Activated T-helper 1 cell treated with anti-CD3 and anti-CD28 coated beads, Interleukin-12 subunit alpha, Interleukin-12 subunit beta, Interleukin-2, Interleukin-4 antibody, amounts not matched to agents 30 ng/mL and 10 ng/mL and 1 ng/mL, durations not matched to agents 14 hours and 24 hours and 36 hours (primary cell): ENCODE measurements at regions not wholly inside any gene's neighbourhood (a gene's known extent, or its start where the extent isn't known, plus 50 kb on each side); places are given as distances from the start of the nearest gene placed in this dataset.

Experiments
- DNase-seq: peaks from one replicate; pipeline ENCODE4 v3.0.0; 2021; ENCODE audit warnings: low spot score
- H3K27ac Mint-ChIP-seq: one replicate; pipeline ENCODE4 v1.8.0; 2021; ENCODE audit warnings: mild to moderate bottlenecking, mixed read lengths
- H3K27me3 Mint-ChIP-seq: one replicate; pipeline ENCODE4 v1.8.0; 2022; ENCODE audit warnings: mild to moderate bottlenecking, moderate library complexity, mixed read lengths; ENCODE audit not compliant: insufficient read depth
- H3K36me3 Mint-ChIP-seq: one replicate; pipeline ENCODE4 v1.8.0; 2021; ENCODE audit warnings: low read depth, mixed read lengths
- H3K4me1 Mint-ChIP-seq: one replicate; pipeline ENCODE4 v1.8.0; 2021; ENCODE audit warnings: low read depth, mixed read lengths
- H3K4me3 Mint-ChIP-seq: one replicate; pipeline ENCODE4 v1.8.0; 2021; ENCODE audit warnings: mild to moderate bottlenecking, moderate library complexity, mixed read lengths
- H3K9me3 Mint-ChIP-seq: one replicate; pipeline ENCODE4 v1.8.0; 2021; ENCODE audit warnings: mixed read lengths
- intact Hi-C: fragments of 100-400 bp; cut with micrococcal nuclease; formaldehyde crosslinking; loops from one replicate; pipeline ENCODE4 v1.15.1; 2024

DNA sequence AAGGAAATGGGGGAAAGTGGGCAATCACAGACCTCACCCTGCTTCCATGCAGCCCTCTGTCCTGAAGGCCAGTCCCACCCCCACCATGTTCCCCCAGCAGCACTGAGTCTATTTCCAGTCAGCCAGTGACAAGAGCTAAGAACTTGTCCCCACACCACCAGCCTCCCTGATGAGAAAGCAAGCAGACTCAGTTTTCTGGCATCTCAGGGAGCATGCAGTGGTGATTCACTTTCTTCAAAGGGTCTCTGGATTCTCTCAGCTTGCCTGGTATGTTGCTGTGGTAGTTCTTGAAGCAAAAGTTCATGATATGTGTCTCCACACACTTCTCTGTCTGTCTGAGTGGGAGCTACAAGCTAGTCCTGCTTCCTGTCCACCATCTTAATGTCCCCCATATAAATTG lies 799.9 kb upstream of the TYRP1 start:
- Mint-ChIP-seq H3K4me1 (no peaks in the 10 kb centered on the region), H3K36me3 (no peaks in the 10 kb centered on the region), H3K4me3 (no peak overlapping the region), H3K27me3 (no peaks in the 10 kb centered on the region), H3K27ac (no peak overlapping the region), H3K9me3 (peaks cover 39% of the 10 kb centered on the region)
- intact Hi-C loops, result no loop called here
- no peak for DNase-seq

DNA sequence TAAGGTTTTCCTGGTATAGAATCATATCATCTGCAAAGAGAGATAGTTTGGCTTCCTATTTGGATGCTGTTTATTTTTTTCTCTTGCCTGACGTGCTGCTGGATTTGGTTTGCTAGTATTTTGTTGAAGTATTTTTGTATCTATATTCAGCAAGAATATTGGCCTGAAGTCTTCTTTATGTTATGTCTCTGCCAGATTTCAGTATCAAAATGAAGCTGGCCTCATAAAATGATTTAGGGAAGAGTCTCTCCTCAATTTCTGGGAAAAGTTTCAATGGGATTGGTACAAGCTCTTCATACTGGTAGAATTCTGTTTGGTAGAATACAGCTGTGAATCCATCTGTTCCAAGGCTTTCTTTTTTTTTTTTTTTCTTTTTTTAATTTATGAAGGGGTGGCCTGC lies 799.0 kb upstream of the TYRP1 start:
- H3K4me3 Mint-ChIP-seq, result no peak overlapping the region
- intact Hi-C loops, result no loop called here
- no peaks in the 10 kb centered on the region for H3K27me3 Mint-ChIP-seq
- no peaks in the 10 kb centered on the region for H3K4me1 Mint-ChIP-seq
- no peaks in the 10 kb centered on the region for H3K36me3 Mint-ChIP-seq
- H3K9me3 Mint-ChIP-seq, result peaks cover 38% of the 10 kb centered on the region
- H3K27ac Mint-ChIP-seq, result no peak overlapping the region
- no peak for DNase-seq

DNA sequence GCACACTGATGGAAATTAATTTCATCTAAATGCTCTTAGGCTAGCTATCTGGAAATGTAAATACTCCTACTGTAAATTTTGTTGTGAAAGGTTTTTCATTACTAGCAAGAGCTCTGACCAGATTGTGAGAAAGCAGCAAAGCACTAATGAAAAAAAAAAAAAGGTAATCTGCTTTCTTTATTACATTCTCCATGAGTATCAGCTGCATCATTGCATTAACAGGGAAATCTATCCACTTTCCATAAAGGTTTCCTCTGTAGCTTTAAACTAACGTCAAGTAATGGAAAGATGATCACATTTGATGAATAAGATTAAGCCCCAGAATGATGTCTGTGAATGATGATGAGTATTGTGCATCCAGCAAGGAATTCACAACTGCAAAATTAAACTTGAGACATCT lies 790.6 kb upstream of the TYRP1 start:
- Mint-ChIP-seq H3K4me1 (no peaks in the 10 kb centered on the region), H3K9me3 (peaks cover 3% of the 10 kb centered on the region), H3K36me3 (no peaks in the 10 kb centered on the region), H3K27me3 (no peaks in the 10 kb centered on the region), H3K4me3 (no peak overlapping the region), H3K27ac (no peak overlapping the region)
- intact Hi-C loops, result no loop called here
- no peak for DNase-seq

DNA sequence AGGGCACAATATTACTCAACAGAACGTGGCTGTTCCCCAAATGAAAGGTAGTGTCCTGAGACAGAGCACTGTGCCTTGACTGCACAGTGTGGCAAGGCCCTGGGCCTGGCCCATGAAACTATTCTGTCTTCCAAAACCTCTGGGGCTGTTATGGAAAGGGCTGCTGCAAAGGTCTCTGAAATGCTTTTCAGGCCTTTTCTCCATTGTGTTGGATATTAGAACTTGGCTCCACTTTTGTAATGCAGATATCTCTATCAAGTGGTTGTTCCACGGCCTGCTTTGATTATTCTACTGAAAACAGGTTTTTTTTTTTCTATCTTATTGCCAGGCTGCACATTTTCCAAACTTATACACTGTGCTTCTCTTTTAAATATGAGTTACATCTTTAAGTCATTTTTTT lies 777.5 kb upstream of the TYRP1 start:
- no peak for DNase-seq
- H3K27me3 Mint-ChIP-seq, result no peaks in the 10 kb centered on the region
- peaks cover 30% of the 10 kb centered on the region for H3K9me3 Mint-ChIP-seq
- no peaks in the 10 kb centered on the region for H3K4me1 Mint-ChIP-seq
- intact Hi-C loops, result no loop called here
- H3K36me3 Mint-ChIP-seq, result no peaks in the 10 kb centered on the region
- H3K27ac Mint-ChIP-seq, result no peak overlapping the region
- no peak overlapping the region for H3K4me3 Mint-ChIP-seq

DNA sequence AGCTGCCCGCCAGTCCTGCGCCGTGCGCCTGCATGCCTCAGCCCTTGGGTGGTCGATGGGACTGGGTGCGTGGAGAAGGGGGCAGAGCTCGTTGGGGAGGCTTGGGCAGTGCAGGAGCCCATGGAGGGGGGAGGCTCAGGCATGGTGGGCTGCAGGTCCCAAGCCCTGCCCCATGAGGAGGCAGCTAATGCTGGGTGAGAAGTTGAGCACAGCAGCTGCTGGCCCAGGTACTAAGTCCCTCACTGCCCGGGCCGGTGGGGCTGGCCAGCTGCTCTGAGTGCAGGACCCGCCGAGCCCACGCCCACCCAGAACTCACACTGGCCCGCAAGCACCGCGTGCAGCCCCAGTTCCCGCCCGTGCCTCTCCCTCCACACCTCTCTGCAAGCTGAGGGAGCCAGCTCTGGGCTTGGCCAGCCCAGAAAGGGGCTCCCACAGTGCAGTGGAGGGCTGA lies 764.3 kb upstream of the TYRP1 start:
- no peaks in the 10 kb centered on the region for H3K36me3 Mint-ChIP-seq
- H3K27me3 Mint-ChIP-seq, result no peaks in the 10 kb centered on the region
- H3K4me3 Mint-ChIP-seq, result no peak overlapping the region
- no peak for DNase-seq
- H3K4me1 Mint-ChIP-seq, result no peaks in the 10 kb centered on the region
- peaks cover 6% of the 10 kb centered on the region for H3K9me3 Mint-ChIP-seq
- no peak overlapping the region for H3K27ac Mint-ChIP-seq
- intact Hi-C loops, result no loop called here

DNA sequence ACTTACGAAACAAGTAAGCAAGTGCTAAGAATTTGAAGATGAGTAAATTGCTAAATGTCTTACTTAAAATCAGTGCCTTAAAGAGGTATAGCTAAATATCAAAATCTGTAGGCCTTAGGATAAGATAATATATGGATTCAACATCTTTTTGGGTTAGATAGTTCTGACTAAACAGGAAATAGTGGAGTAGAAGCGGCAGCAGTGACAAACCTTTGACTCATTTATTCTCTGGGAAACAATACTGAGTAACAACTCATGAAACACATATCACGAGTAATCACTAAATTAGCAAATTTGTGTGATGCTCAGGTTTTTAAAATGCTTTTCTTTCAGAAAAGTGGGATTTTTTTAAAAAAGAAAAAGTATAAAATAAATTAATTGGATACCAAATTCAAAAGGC lies 762.1 kb upstream of the TYRP1 start:
- H3K36me3 Mint-ChIP-seq, result no peaks in the 10 kb centered on the region
- intact Hi-C loops, result no loop called here
- no peak for DNase-seq
- no peak overlapping the region for H3K27ac Mint-ChIP-seq
- H3K27me3 Mint-ChIP-seq, result no peaks in the 10 kb centered on the region
- no peaks in the 10 kb centered on the region for H3K4me1 Mint-ChIP-seq
- H3K4me3 Mint-ChIP-seq, result no peak overlapping the region
- H3K9me3 Mint-ChIP-seq, result peaks cover 9% of the 10 kb centered on the region

DNA sequence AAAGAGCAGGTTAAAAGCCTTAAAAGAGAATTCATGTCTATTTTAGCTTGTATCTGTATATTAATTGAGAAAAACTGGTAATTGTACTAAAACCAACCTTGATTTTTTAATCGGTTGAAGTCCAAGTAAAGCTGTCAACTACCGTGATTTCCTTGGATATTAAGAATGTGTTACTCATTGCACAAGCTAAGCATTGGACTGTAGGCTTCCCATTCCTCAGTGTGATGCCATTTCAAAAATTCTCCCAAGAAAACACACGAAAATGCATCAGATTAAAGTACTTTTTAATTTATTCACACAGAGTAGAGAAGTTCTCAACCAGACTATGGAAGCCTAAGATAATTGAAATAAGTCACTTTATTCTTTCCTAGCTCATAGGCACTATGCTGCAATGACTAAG lies 761.4 kb upstream of the TYRP1 start:
- intact Hi-C loops, result no loop called here
- H3K27ac Mint-ChIP-seq, result no peak overlapping the region
- H3K9me3 Mint-ChIP-seq, result peaks cover 13% of the 10 kb centered on the region
- no peak for DNase-seq
- H3K4me1 Mint-ChIP-seq, result no peaks in the 10 kb centered on the region
- H3K4me3 Mint-ChIP-seq, result no peak overlapping the region
- H3K36me3 Mint-ChIP-seq, result no peaks in the 10 kb centered on the region
- no peaks in the 10 kb centered on the region for H3K27me3 Mint-ChIP-seq

DNA sequence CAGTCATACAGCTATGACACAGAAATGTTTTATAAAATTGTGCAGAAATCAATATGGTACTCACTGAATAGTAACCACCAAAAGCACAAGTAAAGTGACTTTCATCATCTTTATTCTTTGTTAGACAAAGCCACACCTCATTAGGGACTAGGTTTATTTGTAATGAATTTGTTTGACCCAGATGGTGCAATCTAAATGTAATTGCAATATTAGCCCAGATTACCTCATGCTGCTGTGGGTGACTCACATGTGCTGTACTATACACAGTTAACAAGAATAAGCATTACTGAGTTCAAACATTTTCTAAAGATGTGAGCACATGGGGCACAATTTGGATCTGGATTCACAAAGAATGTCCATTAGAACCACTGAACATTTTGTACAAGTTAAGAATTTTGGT lies 759.3 kb upstream of the TYRP1 start:
- no peak overlapping the region for H3K4me3 Mint-ChIP-seq
- no peak for DNase-seq
- H3K36me3 Mint-ChIP-seq, result no peaks in the 10 kb centered on the region
- H3K4me1 Mint-ChIP-seq, result no peaks in the 10 kb centered on the region
- H3K27me3 Mint-ChIP-seq, result no peaks in the 10 kb centered on the region
- peaks cover 7% of the 10 kb centered on the region for H3K9me3 Mint-ChIP-seq
- intact Hi-C loops, result no loop called here
- H3K27ac Mint-ChIP-seq, result no peak overlapping the region

DNA sequence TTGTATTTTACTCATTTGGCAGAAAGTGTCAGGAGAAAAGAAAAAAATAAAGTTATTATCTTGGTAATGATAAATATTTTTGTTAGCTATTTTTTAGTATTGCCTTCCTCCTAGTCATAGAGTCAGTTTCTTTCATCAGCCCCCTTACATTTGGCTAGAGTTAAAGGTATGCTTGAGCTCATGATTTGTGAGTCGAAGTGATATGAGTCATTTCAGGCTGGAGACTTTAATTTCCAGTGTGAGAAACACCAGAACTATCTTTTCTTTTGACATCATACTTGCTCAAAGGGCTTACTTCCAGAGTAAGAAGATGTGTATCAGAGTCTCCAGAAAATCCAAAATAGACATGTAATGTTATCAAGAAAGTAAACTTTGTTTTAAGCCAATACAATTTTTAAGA lies 746.7 kb upstream of the TYRP1 start:
- Mint-ChIP-seq H3K4me1 (no peaks in the 10 kb centered on the region), H3K27ac (no peak overlapping the region), H3K36me3 (no peaks in the 10 kb centered on the region), H3K27me3 (no peaks in the 10 kb centered on the region), H3K4me3 (no peak overlapping the region), H3K9me3 (peaks cover 17% of the 10 kb centered on the region)
- DNase-seq, result no peak
- intact Hi-C loops, result no loop called here

DNA sequence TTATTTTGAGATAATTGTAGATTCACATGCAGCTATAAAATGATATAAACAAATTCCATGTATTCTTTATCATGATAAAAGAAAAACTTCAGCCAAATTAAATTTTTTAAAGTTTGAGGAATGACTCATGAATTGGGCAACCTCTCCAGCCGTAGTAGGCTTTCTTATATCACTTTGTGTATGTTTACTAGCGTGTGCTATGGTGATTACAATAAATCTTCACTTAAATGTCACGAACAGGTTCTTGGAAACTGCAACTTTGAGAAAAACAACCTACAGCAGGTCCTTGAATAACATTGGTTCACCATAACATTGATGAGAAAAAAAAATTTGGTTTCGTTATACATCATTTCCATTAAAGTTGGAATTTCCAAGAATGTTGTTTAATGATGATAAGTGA lies 730.9 kb upstream of the TYRP1 start:
- H3K27me3 Mint-ChIP-seq, result no peaks in the 10 kb centered on the region
- no peak for DNase-seq
- H3K9me3 Mint-ChIP-seq, result peaks cover 26% of the 10 kb centered on the region
- no peaks in the 10 kb centered on the region for H3K36me3 Mint-ChIP-seq
- intact Hi-C loops, result no loop called here
- H3K27ac Mint-ChIP-seq, result no peak overlapping the region
- no peak overlapping the region for H3K4me3 Mint-ChIP-seq
- H3K4me1 Mint-ChIP-seq, result no peaks in the 10 kb centered on the region

DNA sequence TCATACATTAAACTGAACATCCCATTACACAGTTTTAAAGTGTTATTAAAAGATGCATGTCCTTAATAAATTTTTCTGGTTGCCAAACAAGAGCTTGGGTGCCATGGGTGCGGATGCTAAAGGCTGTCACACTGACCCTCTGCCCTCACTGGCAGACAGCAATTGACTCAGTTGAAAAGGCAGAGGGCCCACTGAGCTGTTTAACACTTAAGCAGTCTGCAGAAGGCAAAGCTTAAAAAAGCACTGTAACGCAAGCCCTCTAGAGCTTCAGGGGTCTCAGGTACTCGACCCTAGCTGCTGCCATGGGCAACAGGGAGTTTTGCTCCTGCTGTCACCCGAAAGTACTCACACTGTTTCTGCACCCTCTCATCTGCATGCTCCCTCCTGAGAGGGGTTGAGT lies 726.4 kb upstream of the TYRP1 start:
- no peak overlapping the region for H3K27ac Mint-ChIP-seq

DNA sequence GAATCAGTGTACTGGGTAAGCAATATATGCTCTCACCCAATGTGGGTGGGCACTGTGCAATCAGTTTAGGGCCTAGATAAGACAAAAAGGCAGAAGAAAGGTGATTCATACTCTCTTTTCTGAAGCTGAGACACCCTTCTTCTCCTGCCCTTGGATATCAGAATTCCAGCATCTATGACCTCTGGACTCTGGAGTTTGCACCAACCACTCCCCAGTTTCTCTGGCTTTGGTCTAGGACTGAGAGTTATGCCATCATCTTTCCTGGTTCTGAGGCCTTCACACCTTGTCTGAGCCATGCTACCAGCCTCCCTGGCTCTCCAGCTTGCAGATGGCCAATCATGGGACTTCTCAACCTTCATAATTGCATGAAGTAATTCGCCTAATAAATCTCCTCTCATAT lies 724.6 kb upstream of the TYRP1 start:
- Mint-ChIP-seq H3K4me3 (no peak overlapping the region), H3K4me1 (no peaks in the 10 kb centered on the region), H3K27me3 (no peaks in the 10 kb centered on the region), H3K27ac (no peak overlapping the region), H3K9me3 (peaks cover 12% of the 10 kb centered on the region), H3K36me3 (no peaks in the 10 kb centered on the region)
- DNase-seq, result no peak
- intact Hi-C loops, result no loop called here

More for the DNA sequence above, 726.4 kb upstream of the TYRP1 start:
- Mint-ChIP-seq H3K9me3 (peaks cover 17% of the 10 kb centered on the region), H3K4me1 (no peaks in the 10 kb centered on the region), H3K4me3 (no peak overlapping the region), H3K36me3 (no peaks in the 10 kb centered on the region), H3K27me3 (no peaks in the 10 kb centered on the region)
- intact Hi-C loops, result no loop called here
- no peak for DNase-seq

DNA sequence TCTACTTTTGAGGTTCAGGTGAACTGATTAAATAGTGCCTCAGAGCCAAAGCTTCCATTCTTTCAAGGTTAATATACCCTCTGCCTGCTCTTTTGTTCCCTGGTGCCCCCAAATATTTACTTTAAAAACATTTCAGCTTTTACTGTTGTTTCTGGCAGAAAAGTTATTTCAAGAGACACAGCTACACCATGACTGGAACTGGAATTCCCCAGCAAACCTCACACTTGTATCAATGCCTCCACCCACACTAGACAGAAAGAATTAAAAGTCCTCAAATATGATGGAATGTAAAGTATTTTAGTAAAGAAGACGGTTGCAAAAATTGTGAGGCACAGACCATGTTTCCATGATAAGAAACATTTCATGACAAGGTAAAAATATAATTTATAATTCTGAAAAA lies 720.2 kb upstream of the TYRP1 start:
- H3K36me3 Mint-ChIP-seq, result no peaks in the 10 kb centered on the region
- no peaks in the 10 kb centered on the region for H3K4me1 Mint-ChIP-seq
- no peak for DNase-seq
- H3K27ac Mint-ChIP-seq, result no peak overlapping the region
- H3K9me3 Mint-ChIP-seq, result peaks cover 9% of the 10 kb centered on the region
- H3K4me3 Mint-ChIP-seq, result no peak overlapping the region
- H3K27me3 Mint-ChIP-seq, result no peaks in the 10 kb centered on the region
- intact Hi-C loops, result no loop called here

DNA sequence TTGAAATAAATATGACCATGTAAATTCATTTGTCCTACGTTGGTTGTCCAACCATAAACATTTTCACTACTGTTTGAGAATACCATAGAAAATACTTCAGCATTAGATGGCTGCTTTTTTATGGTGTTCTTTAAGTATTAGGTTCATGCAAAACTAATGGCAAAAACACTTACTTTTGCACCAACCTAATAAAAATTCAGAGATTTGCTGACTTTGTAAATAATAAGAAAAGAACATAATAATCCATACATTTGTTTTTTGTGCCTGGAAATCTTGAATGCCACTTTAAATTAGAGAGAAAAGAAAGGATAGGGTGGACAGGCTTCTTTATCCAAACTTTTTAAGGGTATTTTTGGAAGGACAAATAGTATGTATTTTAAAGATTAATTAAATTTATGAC lies 719.7 kb upstream of the TYRP1 start:
- Mint-ChIP-seq H3K27me3 (no peaks in the 10 kb centered on the region), H3K4me3 (no peak overlapping the region), H3K9me3 (peaks cover 9% of the 10 kb centered on the region), H3K27ac (no peak overlapping the region), H3K36me3 (no peaks in the 10 kb centered on the region), H3K4me1 (no peaks in the 10 kb centered on the region)
- intact Hi-C loops, result no loop called here
- no peak for DNase-seq
